GM20000 (cell line): ENCODE measurements at regions not wholly inside any gene's neighbourhood (a gene's known extent, or its start where the extent isn't known, plus 50 kb on each side); places are given as distances from the start of the nearest gene placed in this dataset.

Experiments used
- DNase-seq: peaks from one replicate; pipeline ENCODE4 v3.0.0; 2012; ENCODE audit warnings: low spot score
- TF ChIP-seq, protein P1 (sequence below): IDR thresholded peaks from 2 replicates; pipeline ENCODE4 v1.5.1; 2012; ENCODE audit warnings: mild to moderate bottlenecking, control low read depth; ENCODE audit errors: extremely low read depth, missing control alignments

DNA sequence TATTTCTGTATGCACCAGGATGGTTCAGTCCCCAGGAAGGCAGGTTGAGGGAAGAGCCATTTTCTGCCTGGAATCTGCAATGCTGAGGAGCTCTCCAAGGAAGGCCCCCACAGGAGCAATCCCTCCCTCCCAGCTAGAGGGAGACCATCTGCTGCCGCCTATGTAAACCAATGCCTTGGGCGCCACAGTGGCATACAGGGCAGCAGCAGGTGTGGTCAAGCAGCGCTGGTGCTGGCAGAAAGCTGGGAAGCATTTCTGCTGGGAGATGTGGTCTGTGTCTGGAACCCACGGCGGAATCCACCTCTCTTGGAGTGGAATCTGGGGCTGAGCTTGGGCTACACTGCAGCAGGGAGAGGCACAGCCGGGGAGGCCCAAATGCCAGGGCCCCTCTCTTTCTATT is 283.3 kb downstream of the RRAGC start:
- DNase-seq, result no peak
- TF ChIP-seq, protein P1, sequence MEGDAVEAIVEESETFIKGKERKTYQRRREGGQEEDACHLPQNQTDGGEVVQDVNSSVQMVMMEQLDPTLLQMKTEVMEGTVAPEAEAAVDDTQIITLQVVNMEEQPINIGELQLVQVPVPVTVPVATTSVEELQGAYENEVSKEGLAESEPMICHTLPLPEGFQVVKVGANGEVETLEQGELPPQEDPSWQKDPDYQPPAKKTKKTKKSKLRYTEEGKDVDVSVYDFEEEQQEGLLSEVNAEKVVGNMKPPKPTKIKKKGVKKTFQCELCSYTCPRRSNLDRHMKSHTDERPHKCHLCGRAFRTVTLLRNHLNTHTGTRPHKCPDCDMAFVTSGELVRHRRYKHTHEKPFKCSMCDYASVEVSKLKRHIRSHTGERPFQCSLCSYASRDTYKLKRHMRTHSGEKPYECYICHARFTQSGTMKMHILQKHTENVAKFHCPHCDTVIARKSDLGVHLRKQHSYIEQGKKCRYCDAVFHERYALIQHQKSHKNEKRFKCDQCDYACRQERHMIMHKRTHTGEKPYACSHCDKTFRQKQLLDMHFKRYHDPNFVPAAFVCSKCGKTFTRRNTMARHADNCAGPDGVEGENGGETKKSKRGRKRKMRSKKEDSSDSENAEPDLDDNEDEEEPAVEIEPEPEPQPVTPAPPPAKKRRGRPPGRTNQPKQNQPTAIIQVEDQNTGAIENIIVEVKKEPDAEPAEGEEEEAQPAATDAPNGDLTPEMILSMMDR, result no peak

DNA sequence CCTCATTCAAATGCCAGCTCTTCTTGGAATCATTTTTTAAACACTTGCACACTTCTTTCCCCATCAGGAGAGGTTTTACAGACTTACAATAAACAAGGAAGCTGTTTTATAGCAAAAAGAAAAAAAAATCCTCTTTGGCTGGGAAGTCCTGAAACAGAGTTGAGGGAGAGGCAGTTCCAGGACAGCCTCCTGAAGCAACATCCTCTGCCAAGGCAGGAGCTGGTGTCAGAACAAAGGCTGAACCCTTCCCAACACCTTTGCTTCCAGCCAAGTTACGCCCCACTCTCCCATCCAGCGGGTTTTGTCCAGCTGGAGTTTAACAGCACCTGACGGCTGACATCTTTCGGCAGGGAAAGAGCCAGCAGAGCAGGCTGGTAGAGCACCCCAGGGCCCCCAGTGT is 287.8 kb downstream of the RRAGC start:
- no peak for DNase-seq
- TF ChIP-seq, protein P1, result no peak

DNA sequence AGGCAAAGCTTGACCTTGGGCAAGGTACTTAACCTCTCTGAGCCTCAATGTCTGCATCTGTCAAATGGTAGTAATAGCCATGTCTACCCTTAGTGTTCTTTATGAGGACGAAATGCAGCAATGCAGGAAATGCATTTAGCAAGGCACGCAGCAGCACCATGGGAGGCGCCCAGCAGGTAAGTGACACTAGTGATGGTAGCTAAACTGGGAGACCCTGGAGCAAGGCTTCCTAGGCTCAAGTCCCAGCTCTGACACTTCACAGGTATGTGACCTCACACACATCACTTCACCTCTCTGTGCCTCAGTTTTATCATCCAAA is 289.0 kb downstream of the RRAGC start:
- DNase-seq, result no peak
- TF ChIP-seq, protein P1, result no peak

DNA sequence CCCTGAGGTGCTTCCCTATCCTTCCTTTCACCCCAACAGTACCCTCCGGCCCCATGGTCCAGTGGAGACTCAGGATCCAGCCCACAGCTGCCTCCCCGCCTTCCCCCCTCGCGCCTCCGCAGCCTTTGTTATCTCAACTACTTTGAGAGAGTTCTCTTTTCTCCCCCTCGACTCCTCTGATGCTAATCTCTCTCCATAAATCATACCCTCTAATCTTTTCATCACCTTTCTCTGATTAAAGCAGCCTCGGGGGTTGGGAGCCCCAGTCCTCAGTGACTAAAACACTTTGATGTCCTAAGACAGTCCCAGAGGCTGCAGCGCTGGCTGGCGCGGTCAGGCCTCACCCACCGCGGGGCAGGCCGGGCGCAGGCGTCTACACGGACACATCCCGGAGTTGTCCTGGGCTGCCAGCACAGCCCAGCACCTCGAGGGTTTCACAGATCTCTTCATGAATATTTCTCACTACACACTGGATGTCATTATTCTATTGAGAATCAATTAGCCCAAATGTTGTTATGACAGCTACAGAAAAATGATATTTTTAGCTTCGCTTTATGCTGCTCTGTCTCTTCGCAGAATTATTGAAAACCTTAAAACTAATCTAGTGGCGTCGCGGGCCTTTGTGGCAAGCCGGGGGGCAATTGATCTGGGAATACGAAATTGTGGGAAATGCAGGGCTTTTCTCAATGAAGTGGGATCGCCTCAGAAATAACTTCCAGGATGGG is 289.5 kb downstream of the RRAGC start:
- no peak for DNase-seq
- TF ChIP-seq, protein P1, result no peak

DNA sequence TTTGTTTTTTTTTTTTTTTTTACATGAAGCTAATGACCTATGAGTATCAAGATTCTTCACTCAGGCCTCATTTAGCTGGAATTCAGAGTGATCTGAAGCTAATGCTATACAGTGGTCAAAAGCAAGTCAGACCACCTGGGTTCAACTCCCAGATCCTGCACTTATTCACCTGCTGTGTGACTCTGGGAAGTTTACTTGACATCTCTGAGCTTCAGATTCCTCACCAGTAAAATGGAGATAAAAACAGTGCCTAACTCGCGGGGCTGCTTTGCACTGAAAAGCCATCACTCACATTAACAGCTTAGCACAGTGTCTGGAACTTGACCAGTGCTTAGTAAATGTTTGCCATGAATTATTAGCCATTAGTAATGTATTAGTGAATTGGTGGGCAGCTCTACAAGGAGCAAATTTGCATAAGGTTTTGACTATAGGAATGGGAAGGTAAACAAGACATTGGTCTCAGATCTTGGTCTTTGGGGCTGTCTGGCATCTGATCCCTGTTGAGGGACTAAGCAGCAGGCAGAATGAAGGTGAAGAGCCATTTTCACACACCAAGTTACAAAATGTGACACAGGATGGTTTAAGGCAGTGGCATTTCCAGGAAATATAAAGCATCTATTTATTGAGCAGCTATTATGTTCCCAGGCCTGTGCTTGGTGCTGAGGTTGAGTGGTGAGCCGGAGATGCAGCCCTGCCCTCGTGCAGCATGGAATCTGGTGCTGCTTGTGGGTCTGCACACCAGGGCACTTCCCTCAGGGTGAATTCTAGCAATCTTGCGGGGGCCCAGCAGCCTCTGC is 291.3 kb downstream of the RRAGC start:
- TF ChIP-seq, protein P1, result no peak
- DNase-seq, result no peak

- no peak for DNase-seq
- TF ChIP-seq, protein P1, result no peak
Observed at GRCh38 chr1:38567401-38567800, 292.2 kb downstream of the RRAGC start.

DNA sequence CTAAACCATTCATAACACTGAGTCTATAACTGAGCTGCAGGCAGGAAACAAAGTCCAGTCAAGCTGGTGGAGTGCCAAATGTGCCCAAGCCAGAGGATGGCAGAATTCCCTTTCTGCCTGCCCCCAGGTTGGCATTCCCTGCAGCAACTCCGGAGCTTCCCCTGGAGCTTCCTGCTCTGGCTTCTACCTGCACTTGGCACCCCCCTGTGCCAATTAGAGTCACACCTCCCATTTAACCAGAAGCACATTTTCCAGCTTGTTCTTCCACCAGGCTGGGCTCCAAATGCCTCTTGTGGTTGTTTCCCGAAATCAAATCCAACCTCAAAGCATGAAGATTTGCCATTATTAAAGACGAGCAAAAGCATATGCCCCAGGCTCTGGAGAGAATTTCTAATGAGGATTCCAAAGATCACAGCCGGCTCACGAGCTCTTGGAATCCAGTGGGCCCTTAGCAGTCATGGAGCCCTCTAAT is 294.5 kb downstream of the RRAGC start:
- TF ChIP-seq, protein P1, result no peak
- DNase-seq, result no peak
